Cerebellar nuclear complex (tissue), 1 donor: ENCODE measurements at regions not wholly inside any gene's neighbourhood (a gene's known extent, or its start where the extent isn't known, plus 50 kb on each side); places are given as distances from the start of the nearest gene placed in this dataset.

Experiments
- DNase-seq, 2 experiments: peaks; one replicate each; lab custom pipeline; 2025; lab: John Stamatoyannopoulos, UW

GRCh38 chr5:179430193-179431175 lies 85.2 kb upstream of the ADAMTS2 start:
- DNase-seq: no peak

GRCh38 chr5:179427676-179428056 lies 82.4 kb upstream of the ADAMTS2 start:
- DNase-seq: no peak

GRCh38 chr5:179427032-179427675 lies 81.9 kb upstream of the ADAMTS2 start:
- DNase-seq: no peak

- no peak for DNase-seq
Observed at GRCh38 chr5:179422908-179423481, 77.7 kb upstream of the ADAMTS2 start.

- no peak for DNase-seq
Observed at GRCh38 chr5:179422213-179422855, 77.1 kb upstream of the ADAMTS2 start.

GRCh38 chr5:179421144-179421901 lies 76.1 kb upstream of the ADAMTS2 start:
- no peak for DNase-seq

- no peak for DNase-seq
Observed at GRCh38 chr5:179420476-179420875, 75.2 kb upstream of the ADAMTS2 start.

- no peak for DNase-seq
Observed at GRCh38 chr5:179418972-179419371, 73.7 kb upstream of the ADAMTS2 start.

GRCh38 chr5:179417696-179418095 lies 72.4 kb upstream of the ADAMTS2 start:
- DNase-seq: no peak

GRCh38 chr5:179417016-179417415 lies 71.8 kb upstream of the ADAMTS2 start:
- DNase-seq: no peak

GRCh38 chr5:179416114-179416822 lies 71.0 kb upstream of the ADAMTS2 start:
- no peak for DNase-seq

- DNase-seq: no peak
Observed at GRCh38 chr5:179415291-179416060, 70.2 kb upstream of the ADAMTS2 start.

- DNase-seq: no peak
Observed at GRCh38 chr5:179414459-179415261, 69.4 kb upstream of the ADAMTS2 start.

- DNase-seq: no peak
Observed at GRCh38 chr5:179413711-179414458, 68.6 kb upstream of the ADAMTS2 start.

- no peak for DNase-seq
Observed at GRCh38 chr5:179413086-179413690, 67.9 kb upstream of the ADAMTS2 start.

GRCh38 chr5:179411161-179411841 lies 66.0 kb upstream of the ADAMTS2 start:
- DNase-seq: no peak
